NOMO-1 (cell line): ENCODE measurements at regions not wholly inside any gene's neighbourhood (a gene's known extent, or its start where the extent isn't known, plus 50 kb on each side); places are given as distances from the start of the nearest gene placed in this dataset.
"Not testable (repeated sequence)": the region's sequence is repeated elsewhere in the genome, so short reads cannot be mapped to it uniquely, and the experiment has no call there.

Experiments
- DNase-seq, 2 experiments: peaks; one replicate each; lab custom pipeline; 2025; ENCODE audit not compliant: unreplicated experiment in 2 of 2; lab: John Stamatoyannopoulos, UW

DNA sequence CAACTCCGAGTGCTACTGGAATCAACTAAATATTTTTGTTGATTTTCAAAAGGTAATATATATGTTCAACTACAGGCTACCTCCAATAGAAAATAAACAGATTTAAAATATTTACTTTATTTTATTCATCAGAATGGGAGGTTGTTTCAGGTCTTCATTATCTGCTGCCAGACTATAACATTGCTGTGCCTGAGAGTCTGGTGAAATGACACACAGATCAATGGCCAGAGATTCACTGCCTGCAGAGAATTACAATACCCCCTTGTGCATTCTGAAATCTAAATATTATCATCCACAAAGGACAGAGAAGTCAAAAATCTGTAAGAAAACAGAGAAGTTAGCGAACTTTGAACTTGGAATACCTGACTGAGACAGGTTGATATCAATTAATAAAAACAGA lies 667.8 kb upstream of the GJE1 start:
- DNase-seq: no peak

DNA sequence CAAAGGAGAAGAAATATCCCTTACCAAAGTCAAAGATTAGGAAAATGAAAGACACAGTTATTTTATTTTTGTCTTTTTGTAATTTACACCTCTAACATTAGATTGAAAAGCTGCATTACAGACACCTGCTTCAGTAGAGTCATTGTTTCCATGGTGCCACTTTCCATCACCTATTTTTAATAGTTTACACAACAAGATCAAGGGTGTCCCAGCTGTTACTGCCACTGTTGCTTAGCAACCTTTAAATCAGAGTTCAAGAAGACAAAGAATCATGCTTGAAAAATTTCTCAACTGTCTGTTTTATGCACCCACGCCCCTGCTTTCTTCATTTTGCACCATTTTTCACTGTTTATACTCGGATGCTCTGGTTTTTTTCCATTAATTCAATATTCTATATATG lies 668.2 kb upstream of the GJE1 start:
- DNase-seq: no peak

DNA sequence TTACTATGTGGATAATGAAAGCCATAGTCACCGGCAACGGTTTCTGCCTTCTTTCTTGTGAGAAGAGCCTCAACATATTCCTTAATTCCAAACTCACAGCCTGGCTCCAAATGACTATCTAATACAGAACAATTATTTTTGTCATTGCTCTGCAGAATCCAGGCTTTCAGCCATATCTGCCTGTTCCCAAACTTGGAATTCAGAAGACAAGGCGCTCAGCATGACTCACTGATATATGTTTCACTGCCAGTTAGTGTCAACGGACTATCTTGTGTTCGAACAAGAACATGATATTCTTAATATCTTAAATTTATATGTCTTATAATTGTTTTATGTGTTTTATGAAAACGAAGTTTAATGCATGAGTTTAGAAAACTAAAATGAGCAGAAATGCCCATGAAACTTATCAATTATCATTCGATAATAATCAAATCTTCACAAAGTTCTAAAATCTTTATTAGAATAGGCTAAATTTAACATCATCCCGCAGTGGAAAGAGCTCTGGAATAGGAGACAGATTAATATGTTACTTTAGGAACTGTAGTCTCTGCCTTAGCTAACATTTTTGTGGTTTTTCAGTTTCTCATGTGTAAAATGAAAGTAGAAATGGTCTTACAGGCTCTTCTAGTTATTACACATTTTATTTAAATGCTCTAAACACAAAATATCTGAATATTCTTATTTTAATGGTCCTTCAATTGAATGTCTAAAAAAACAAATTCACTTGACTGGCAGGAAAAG lies 669.3 kb upstream of the GJE1 start:
- no peak for DNase-seq

DNA sequence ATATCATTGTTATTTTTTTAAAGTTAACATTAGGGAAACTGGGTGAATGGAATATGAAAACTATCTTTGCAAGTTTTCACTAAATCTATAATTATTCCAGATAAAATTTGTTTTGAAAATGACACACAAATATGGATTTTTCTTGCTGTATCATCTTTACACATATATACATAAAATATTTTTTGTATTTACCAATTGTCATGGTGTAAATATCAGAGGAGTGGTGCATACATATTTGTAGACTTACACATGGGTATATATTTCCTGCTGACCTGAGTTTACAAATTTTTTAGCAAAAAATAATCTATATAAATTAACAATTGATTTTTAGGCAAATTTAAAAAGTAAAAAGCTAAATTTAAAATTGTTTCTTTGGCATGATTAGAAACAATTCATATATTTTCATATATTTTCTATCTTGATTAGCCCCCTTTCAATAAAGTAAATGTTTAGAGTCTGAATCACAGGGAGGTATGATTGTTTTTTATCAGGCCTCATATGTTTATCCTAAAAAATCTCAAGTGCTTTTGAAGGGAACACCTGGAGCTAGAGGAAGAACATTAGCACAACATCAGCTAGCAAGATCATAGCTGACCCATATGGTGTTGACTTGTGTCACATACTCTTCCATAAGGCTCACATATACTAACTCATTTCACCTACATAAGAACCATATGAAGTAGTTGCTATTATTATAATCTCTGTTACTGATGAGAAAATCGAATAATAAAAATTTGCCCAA lies 671.8 kb upstream of the GJE1 start:
- no peak for DNase-seq

- not testable (repeated sequence) for DNase-seq
Observed at GRCh38 chr6:141460245-141460644, 672.5 kb upstream of the GJE1 start.

DNA sequence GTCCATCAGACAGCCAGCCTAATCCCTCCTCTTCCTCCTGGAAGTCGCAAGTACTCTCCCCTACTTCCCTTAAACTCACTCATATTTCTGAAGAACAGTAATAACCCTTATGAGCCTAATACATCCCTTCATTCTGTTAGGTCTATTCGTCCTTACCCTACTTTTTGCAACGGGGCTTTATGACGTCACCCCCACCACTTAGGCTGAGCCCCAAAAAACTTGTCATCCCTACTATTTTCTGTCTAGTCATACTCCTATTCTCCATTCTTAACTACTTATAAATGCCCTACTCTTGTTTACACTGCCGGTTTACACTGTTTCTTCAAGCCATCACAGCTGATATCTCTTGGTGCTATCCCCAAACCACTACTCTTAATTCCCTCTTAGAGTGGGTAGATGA lies 674.7 kb upstream of the GJE1 start:
- DNase-seq: not testable (repeated sequence)

DNA sequence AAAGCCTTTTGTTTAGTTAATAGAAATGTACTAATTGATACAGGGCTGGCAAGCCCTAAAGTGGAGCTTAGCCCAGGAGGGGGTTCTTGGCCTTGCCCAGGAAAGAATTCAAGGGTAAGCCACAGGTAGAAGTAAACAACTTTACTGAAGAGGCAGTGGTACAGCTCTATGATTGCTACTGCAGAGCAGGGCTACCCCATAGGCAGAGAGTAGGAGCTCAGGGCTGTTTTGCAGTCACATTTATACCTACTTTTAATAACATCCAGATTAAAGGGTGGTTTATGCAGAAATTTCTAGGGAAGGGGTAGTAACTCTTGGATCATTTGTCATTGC lies 680.4 kb upstream of the GJE1 start:
- DNase-seq: no peak

- DNase-seq: no peak
Observed at GRCh38 chr6:141451511-141452353, 681.0 kb upstream of the GJE1 start.

DNA sequence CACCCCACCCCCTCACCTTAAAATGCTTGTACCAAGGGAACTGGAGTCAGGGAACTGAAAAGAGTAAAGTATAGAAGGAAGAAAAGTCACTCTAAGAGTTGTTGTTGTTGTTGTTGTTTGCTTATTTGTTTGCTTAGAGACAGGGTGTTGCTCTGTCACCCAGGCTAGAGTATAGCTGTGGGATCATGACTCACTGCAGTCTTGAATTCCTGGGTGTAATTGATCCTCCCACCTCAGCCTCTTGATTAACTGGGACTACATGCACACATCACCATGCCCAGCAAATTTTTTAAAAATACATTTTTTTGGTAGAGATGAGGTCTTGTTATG lies 681.6 kb upstream of the GJE1 start:
- no peak for DNase-seq

DNA sequence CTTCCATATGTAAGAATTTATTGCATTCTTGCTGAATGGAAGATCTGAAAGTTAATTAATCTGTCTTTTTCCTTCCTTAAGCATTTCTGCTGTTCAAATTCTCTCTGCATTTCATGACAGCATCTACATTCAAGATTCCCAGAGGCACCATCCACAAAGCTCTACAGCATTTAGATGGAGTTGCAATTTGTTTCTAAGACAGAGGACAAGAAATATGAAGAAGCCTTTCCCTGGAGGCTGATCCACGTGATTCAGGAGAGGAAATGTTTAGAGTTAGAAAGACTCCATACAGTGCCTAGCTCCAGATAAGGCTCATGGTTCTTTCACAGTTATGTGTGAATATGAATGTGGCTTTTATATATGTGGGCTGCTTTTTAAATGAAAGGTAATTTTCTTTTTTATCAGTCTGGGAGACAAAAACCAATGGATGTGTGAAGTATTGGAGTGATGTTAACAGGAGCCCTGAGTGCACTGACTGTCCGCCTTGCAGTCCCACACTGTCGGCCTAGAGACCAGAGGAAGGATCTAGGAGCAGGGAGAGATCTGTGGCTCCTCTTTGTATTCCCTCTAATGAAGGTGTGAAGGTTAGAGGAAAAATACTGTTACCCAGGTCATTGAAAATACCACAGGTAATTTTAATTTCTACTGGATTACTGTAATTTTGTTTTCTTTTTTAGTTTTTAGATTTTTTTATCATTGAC lies 686.6 kb upstream of the GJE1 start:
- no peak for DNase-seq

DNA sequence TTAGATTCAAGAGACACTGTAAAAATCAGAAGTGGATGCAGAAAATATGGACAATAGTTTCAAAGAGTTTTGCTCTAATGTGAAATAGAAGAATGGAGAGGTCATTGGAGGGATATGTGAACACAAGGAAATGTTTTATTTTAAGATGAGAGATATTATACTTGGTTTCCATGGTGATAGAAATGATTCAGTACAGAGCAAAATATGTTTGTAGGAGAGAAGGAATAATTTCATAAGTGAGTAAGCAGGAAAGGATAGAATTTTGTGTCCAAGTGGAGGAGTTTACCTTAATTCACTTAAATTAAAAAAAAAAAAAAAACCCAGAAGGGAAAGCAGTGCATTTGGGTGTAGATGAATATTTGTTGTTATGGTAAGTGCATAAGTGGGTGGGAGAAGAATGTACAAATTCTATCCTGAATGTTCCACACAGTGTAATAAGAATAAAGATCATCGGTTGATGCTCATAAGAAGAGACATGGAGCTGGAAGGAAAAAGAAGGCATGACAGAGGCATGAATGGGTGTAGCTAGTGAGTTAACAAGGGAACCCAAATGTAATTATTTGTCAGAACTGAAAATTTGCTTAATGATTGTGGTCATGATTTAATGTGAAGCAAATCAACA lies 688.9 kb upstream of the GJE1 start:
- DNase-seq: no peak

- DNase-seq: no peak
Observed at GRCh38 chr6:141443032-141443431, 689.7 kb upstream of the GJE1 start.

DNA sequence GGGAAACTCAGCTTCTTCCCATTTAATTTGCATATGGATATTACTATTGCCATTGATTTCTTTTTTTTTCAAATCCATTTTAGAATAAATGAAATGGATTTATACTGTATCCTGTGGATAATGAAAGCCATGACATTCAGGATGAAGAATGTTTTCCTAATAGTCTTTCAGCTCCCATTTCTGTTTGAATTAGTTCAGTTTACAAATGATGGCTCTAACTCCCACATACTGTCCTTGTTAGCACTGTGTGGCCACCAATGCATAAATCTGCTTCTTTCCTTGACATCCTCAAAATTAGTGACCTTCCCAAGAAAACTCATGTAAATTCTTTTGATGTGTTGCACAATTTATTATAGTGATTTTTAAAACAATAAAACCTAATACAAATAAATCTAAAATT lies 693.2 kb upstream of the GJE1 start:
- DNase-seq: no peak

- DNase-seq: no peak
Observed at GRCh38 chr6:141437685-141438084, 695.0 kb upstream of the GJE1 start.

- no peak for DNase-seq
Observed at GRCh38 chr6:141437011-141437410, 695.7 kb upstream of the GJE1 start.

DNA sequence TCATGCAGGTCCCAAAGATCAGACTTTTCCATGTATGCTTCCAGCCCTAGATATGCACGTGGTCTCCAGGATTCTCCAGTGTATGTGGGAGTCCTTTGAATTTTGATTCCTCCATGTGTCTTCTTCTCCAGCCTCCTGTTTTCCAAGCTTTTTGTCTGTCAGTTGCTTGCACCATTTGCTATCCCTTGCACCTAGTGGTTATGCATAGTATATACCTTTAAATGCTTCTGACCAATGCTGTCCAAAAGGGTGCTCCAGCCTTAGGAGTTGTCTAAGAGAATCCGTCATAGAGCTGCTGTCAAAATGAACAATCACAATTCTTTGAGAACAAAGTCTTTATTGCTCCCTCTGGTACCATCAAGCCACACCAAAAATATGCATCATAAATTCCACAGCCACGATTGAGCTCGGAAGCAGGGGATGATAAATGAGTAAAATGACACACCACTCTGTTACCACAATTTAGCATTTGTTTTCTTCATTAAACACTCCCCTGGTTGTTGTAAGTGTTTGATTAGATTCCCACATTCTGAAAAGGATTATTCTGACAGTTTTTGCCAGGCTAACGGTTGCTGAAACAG lies 706.2 kb upstream of the GJE1 start:
- DNase-seq: no peak

DNA sequence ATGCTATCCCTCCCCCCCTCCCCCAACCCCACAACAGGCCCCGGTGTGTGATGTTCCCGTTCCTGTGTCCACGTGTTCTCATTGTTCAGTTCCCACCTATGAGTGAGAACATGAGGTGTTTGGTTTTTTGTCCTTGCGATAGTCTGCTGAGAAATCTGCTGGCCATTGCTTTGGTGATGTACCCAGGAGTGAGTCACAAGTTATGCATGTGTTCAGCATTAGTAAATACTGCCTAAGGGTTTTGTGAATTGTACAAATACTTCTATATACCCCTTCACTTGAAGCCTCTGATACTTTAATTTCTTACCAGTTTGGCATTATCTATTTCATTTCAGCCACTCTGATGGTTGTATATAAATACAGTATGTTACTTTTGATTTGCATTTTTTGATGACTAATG lies 711.3 kb upstream of the GJE1 start:
- no peak for DNase-seq

- DNase-seq: no peak
Observed at GRCh38 chr6:141418076-141418475, 714.6 kb upstream of the GJE1 start.

DNA sequence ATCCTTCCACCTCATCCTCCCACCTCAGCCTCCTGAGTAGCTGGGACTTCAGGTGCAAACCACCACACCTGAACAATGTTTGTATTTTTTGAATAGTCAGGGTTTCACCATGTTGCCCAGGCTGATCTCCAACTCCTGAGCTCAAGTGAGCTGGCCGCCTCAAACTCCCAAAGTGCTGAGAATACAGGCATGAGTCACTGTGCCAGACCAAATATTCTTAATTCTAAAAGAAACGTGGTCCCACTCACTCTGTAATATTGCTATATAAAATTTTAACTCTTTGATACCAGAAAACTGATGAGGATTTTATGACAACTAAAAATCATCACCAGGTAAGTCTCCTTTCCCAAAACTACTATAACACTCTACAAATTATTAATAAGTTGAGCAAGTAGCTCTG lies 716.8 kb upstream of the GJE1 start:
- DNase-seq: no peak

GRCh38 chr6:141413196-141413595 lies 719.5 kb upstream of the GJE1 start:
- DNase-seq: no peak
